Peyer's patch (tissue), 4 donors: ENCODE measurements at regions not wholly inside any gene's neighbourhood (a gene's known extent, or its start where the extent isn't known, plus 50 kb on each side); places are given as distances from the start of the nearest gene placed in this dataset.

Source experiments
- CTCF ChIP-seq, 6 experiments: fragments of 450-650 bp in 4 of 6; fragments of 200-600 bp in 2 of 6; sonication (generic) in 1 of 6; IDR thresholded peaks; one replicate each; pipeline ENCODE4 v1.5.1; 2017 to 2019; ENCODE audit warnings: antibody characterized with exemption in 6 of 6, mild to moderate bottlenecking in 3 of 6, moderate library complexity in 1 of 6
- POLR2A ChIP-seq, 2 donors: fragments of 450-650 bp; IDR thresholded peaks; one replicate each; pipeline ENCODE4 v1.5.1; 2017; ENCODE audit warnings: antibody characterized with exemption in 2 of 2, mild to moderate bottlenecking in 2 of 2, moderate library complexity in 2 of 2

GRCh38 chr1:188241629-188242028 is 1412.9 kb downstream of the PLA2G4A start:
- TF ChIP-seq POLR2A (IDR thresholded peaks at IDR 0.05) (no peak), CTCF (IDR thresholded peaks at IDR 0.05) (no peak)
